Skeletal muscle cell (primary cell): ENCODE measurements at regions not wholly inside any gene's neighbourhood (a gene's known extent, or its start where the extent isn't known, plus 50 kb on each side); places are given as distances from the start of the nearest gene placed in this dataset.

ENCODE experiments used
- DNase-seq: peaks from one replicate; pipeline ENCODE4 v3.0.0-alpha.2; 2010; ENCODE audit warnings: low read depth
- H3K4me3 ChIP-seq: 2 replicates; pipeline ENCODE4 v1.5.1; 2011; ENCODE audit warnings: low read depth, mild to moderate bottlenecking, control low read depth, low read length, moderate library complexity

GRCh38 chr5:173835131-173835530 lies 53.0 kb upstream of the CPEB4 start:
- no peak for DNase-seq
- no peak overlapping the region for H3K4me3 ChIP-seq

DNA sequence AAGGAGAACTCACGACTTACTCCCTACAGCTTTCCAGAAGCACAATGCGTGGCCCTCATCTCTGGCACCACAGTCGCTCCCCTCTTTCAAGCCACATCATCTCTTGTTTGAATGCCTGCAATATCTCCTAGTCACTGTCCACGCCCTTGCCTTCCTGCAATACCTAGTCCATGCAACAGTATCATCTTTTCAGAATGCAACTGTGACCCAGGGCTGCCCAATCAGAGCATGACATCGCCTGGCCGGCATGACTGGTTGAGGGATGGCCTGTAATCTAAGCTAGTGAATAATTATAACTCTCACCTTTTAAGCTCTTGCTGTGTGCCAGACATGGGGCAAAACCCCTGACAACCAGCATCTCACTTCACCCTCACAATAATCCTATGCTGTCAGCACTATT lies 52.5 kb upstream of the CPEB4 start:
- DNase-seq: no peak
- no peak overlapping the region for H3K4me3 ChIP-seq

- DNase-seq: no peak
- no peak overlapping the region for H3K4me3 ChIP-seq
Observed at GRCh38 chr5:173837654-173838053, 50.5 kb upstream of the CPEB4 start.
